GM21576 (cell line): ENCODE measurements at regions not wholly inside any gene's neighbourhood (a gene's known extent, or its start where the extent isn't known, plus 50 kb on each side); places are given as distances from the start of the nearest gene placed in this dataset.

Source experiments
- ATAC-seq: cut with Tn5 transposase; IDR thresholded peaks from one replicate; pipeline ENCODE4 v1.9.1; 2021; ENCODE audit warnings: mild to moderate bottlenecking, moderate library complexity; ENCODE audit not compliant: unreplicated experiment

DNA sequence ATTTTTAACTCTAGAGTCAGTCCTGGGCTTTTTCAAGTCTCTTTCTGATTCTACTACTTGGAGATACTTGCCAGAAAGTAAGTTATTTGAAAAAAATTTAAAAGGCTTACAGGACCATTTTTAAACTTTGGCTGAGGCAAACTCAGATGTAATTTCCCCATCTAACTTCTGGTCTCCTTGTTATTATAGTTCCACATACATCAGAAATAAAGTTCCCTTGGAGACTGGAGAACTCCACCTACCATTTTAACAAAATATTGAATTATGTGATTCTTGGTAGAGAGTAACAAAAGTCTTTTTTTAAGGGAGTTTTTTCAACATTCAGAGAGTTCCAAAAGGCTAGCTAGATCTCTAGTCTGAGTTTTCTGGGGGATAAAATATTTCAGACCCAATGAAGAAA lies 56.3 kb upstream of the SNX2 start:
- ATAC-seq, result no peak

DNA sequence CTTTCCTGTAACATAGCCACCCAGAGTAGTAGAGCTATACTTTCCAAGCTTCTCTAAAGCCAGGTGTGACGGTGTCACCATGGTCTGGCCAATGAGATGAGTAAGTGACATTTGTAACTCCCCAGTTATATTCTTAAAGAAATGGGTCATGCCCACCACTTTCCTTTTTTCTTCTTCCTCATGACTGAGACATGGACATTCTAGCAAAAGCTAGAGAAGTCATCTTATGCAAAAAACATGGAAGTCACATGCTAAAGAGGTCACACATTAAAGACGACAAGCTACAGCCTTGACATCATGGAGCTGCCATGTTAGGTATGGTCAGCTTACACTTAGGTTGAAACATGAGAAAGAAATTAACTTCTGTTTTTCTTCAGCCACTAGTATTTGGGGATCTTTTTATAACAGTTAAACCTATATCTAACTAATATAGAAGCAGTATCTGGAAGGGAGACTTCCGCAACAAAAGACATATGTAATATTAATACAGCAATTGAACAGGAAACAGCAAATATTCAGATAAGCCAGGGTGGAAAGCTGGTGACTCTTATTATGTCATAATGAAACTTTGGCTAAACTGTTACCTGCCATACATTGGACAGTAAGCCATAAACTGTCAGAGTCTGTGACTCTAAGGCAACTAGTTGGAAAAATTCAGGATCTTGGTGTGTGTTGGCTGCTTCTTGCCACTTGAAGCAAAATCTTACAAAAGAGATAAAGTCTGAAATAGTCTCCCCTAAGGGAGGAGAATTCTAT lies 54.7 kb upstream of the SNX2 start:
- no peak for ATAC-seq

DNA sequence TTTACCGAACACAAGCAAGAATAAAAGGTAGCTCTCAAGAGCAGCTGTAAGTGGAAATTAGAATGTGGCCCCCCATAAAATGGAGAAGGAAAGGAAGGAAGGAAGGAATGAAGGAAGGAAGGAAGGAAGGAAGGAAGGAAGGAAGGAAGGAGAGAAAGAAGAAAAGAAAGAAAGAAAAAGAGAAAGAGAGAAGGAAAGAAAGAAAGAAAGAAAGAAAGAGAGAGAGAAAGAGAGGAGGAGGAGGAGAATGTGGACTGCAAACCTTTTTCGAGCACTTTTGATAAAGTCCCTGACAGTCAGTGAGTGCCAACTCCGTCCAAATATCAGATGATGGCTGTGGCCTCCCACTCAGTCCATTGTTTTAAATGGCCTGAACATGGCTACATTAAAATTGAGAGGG lies 53.8 kb upstream of the SNX2 start:
- ATAC-seq, result no peak

- ATAC-seq, result no peak
These were observed 52.5 kb upstream of the SNX2 start for GRCh38 chr5:122722341-122722740.

GRCh38 chr5:122723606-122724352 lies 51.1 kb upstream of the SNX2 start:
- peak; percentile 96 for ATAC-seq
